C4-2B (cell line): ENCODE measurements at regions not wholly inside any gene's neighbourhood (a gene's known extent, or its start where the extent isn't known, plus 50 kb on each side); places are given as distances from the start of the nearest gene placed in this dataset.

Source experiments
- CTCF ChIP-seq: fragments of 450-650 bp; conservative IDR thresholded peaks from 2 replicates; pipeline ENCODE4 v1.5.1; 2017; ENCODE audit warnings: mild to moderate bottlenecking
- ZFX ChIP-seq: fragments of 450-650 bp; IDR thresholded peaks from 2 replicates; pipeline ENCODE4 v1.6.1; 2017

DNA sequence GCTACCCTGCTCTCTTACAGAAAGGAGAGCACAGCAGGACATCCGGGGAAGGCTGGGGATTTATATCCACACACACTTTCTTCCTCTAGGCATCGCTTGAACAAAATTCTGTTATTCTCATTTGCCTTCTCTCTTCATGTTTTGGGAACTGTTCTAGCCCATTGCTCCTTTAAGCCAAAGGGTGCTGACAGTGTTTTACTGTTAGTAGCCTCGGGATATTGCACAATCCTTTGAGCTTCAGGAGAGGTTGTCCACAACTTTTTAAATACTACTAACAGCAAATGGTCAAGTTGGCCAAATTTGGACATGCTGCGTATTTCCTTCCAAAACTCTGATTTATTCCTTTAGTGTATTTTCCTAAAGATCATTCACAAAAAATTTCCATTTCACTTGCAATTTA is 579.2 kb upstream of the RGS18 start:
- TF ChIP-seq CTCF = no peak
- TF ChIP-seq ZFX = no peak
